ENCODE measurements at regions not wholly inside any gene's neighbourhood (a gene's known extent, or its start where the extent isn't known, plus 50 kb on each side); places are given as distances from the start of the nearest gene placed in this dataset.

DNA sequence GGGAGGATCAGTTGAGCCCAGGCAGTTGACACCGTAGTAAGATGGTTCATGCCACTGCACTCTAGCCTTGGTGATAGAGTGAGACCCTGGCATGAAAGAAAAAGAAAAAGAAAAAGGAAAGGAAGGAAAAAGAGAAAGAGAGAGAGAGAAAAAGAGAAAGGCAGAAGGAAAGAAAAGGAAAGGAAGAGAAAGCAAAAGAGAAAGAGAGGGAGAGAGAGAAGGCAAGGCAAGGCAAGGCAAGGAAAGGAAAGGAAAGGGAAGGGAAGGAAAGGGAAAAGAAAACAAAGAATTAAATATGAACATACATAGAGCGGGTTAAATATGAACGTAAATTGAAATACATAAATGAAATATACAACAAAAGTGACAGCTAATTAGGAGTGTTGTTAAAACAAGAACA, 167.5 kb upstream of the SETBP1 start:
- DNase-seq (no peak), FAIRE-seq (no peak)
- H3K9me3 ChIP-seq (ENCODE audit: control insufficient read depth in 2 of 2, insufficient read depth in 1 of 2, low read depth in 1 of 2, low read length in 1 of 2), result no peaks in the 10 kb centered on the region
- no peaks in the 10 kb centered on the region for H3K27me3 ChIP-seq (ENCODE audit: control insufficient read depth in 3 of 3, insufficient read depth in 3 of 3, low read length in 3 of 3)
- H3K27ac ChIP-seq (ENCODE audit: low read depth in 1 of 3, low read length in 2 of 3), result no peak overlapping the region
- no peaks in the 10 kb centered on the region for H3K4me1 ChIP-seq (ENCODE audit: control insufficient read depth in 3 of 3, insufficient read depth in 2 of 3, low read depth in 1 of 3, low read length in 2 of 3)
- no peaks in the 10 kb centered on the region for H3K36me3 ChIP-seq (ENCODE audit: control insufficient read depth in 3 of 3, insufficient read depth in 2 of 3, low read depth in 1 of 3, low read length in 3 of 3)
- H3K4me3 ChIP-seq (ENCODE audit: low read depth in 1 of 3, low read length in 3 of 3), result no peak overlapping the region
- WGBS, 3 donors, result 90 to 94% (median 93%) methylated on average over 3 of the region's 3 CpGs

DNA sequence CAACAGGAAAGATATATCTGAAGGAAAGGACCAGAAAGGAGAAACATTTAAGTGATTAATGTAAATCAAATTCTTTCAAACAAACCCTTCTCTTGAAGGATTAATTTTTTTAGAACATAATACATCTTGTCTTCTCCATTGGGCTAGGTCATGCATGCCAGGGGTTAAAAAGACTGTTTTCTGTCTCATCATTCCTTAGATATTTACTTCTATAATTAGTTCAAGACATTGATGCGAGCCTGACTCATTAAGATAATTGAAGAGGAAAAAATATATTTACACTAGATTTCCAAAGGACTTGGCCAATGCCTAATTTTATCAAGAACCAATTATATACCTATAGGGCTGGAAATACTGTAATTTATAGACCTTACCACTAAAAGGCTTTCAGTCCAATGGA, 166.6 kb upstream of the SETBP1 start:
- Histone ChIP-seq H3K4me3 (ENCODE audit: low read depth in 1 of 3, low read length in 3 of 3) (no peak overlapping the region), H3K27me3 (ENCODE audit: control insufficient read depth in 3 of 3, insufficient read depth in 3 of 3, low read length in 3 of 3) (no peaks in the 10 kb centered on the region), H3K9me3 (ENCODE audit: control insufficient read depth in 2 of 2, insufficient read depth in 1 of 2, low read depth in 1 of 2, low read length in 1 of 2) (no peaks in the 10 kb centered on the region), H3K36me3 (ENCODE audit: control insufficient read depth in 3 of 3, insufficient read depth in 2 of 3, low read depth in 1 of 3, low read length in 3 of 3) (no peaks in the 10 kb centered on the region), H3K4me1 (ENCODE audit: control insufficient read depth in 3 of 3, insufficient read depth in 2 of 3, low read depth in 1 of 3, low read length in 2 of 3) (no peaks in the 10 kb centered on the region), H3K27ac (ENCODE audit: low read depth in 1 of 3, low read length in 2 of 3) (no peak overlapping the region)
- WGBS, 3 donors, result 36 to 65% (median 50%) methylated on average over 1 of the region's 1 CpG
- FAIRE-seq (no peak), DNase-seq (no peak)

DNA sequence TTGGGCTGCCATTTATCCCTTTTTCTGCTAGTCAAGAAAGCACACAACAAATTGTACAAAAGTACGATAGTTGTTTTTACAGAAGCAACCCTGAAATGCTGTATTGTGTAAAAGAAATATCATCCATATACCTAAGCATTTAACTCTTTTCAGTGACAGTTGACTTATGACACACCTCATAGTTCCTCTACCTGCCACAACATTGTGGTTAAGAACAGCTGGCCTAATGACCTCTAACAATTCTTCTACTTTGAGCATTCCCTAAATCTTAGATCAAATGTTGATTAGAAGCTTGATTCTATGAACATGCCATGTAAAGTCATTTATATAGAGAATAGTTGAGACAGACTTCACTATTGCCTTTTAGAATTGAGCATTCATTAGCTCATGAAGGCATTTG, 165.9 kb upstream of the SETBP1 start:
- 90 to 93% (median 93%) methylated on average over 1 of the region's 1 CpG for WGBS, 3 donors
- no peaks in the 10 kb centered on the region for H3K4me1 ChIP-seq (ENCODE audit: control insufficient read depth in 3 of 3, insufficient read depth in 2 of 3, low read depth in 1 of 3, low read length in 2 of 3)
- H3K9me3 ChIP-seq (ENCODE audit: control insufficient read depth in 2 of 2, insufficient read depth in 1 of 2, low read depth in 1 of 2, low read length in 1 of 2), result no peaks in the 10 kb centered on the region
- H3K4me3 ChIP-seq (ENCODE audit: low read depth in 1 of 3, low read length in 3 of 3), result no peak overlapping the region
- no peak overlapping the region for H3K27ac ChIP-seq (ENCODE audit: low read depth in 1 of 3, low read length in 2 of 3)
- FAIRE-seq (no peak), DNase-seq (no peak)
- no peaks in the 10 kb centered on the region for H3K27me3 ChIP-seq (ENCODE audit: control insufficient read depth in 3 of 3, insufficient read depth in 3 of 3, low read length in 3 of 3)
- H3K36me3 ChIP-seq (ENCODE audit: control insufficient read depth in 3 of 3, insufficient read depth in 2 of 3, low read depth in 1 of 3, low read length in 3 of 3), result no peaks in the 10 kb centered on the region

DNA sequence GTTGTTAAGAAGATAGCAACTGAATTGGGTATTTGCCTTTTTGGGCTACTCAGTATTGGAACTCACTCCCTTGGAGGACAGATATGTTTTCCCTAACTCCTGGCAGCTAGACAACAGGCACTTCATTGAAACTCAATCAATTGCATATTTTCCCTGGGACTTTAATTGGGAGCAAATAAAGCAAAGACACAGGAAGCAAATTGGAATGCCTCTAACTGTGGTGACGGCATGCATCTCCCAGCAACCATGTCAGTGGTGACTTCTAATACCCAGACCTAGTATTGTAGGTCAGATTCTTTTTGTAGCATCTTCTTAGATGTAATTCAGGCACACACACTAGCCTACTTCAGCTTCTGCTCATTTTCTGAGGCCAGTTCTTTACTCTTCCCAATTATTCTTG, 164.2 kb upstream of the SETBP1 start:
- Histone ChIP-seq H3K4me1 (ENCODE audit: control insufficient read depth in 3 of 3, insufficient read depth in 2 of 3, low read depth in 1 of 3, low read length in 2 of 3) (no peaks in the 10 kb centered on the region), H3K36me3 (ENCODE audit: control insufficient read depth in 3 of 3, insufficient read depth in 2 of 3, low read depth in 1 of 3, low read length in 3 of 3) (no peaks in the 10 kb centered on the region), H3K9me3 (ENCODE audit: control insufficient read depth in 2 of 2, insufficient read depth in 1 of 2, low read depth in 1 of 2, low read length in 1 of 2) (no peaks in the 10 kb centered on the region), H3K27me3 (ENCODE audit: control insufficient read depth in 3 of 3, insufficient read depth in 3 of 3, low read length in 3 of 3) (no peaks in the 10 kb centered on the region), H3K27ac (ENCODE audit: low read depth in 1 of 3, low read length in 2 of 3) (no peak overlapping the region), H3K4me3 (ENCODE audit: low read depth in 1 of 3, low read length in 3 of 3) (no peak overlapping the region)
- WGBS, 3 donors, result 71 to 87% (median 71%) methylated on average over 1 of the region's 1 CpG
- no peak for DNase-seq
- FAIRE-seq, result no peak

DNA sequence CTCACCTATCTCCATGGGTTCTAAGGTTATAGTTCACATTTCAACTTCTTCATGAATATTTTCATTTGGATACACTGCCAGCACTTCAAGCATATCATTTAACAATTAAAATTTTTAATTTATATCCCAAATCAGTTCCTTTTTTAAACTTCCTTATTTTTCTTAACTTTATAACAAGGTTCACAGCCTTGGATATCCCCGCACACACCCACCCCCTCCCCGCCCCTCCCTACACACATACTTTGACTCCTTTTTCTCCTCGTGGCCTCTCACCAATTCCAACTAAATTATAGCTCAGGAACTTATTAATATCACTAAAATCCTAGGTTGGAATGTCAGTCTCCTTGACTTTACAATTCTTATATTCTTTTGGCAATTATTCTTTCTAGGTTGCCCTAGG, 163.6 kb upstream of the SETBP1 start:
- 60 to 79% (median 74%) methylated on average over 3 of the region's 3 CpGs for WGBS, 3 donors
- H3K4me1 ChIP-seq (ENCODE audit: control insufficient read depth in 3 of 3, insufficient read depth in 2 of 3, low read depth in 1 of 3, low read length in 2 of 3), result no peaks in the 10 kb centered on the region
- H3K27me3 ChIP-seq (ENCODE audit: control insufficient read depth in 3 of 3, insufficient read depth in 3 of 3, low read length in 3 of 3), result no peaks in the 10 kb centered on the region
- no peaks in the 10 kb centered on the region for H3K9me3 ChIP-seq (ENCODE audit: control insufficient read depth in 2 of 2, insufficient read depth in 1 of 2, low read depth in 1 of 2, low read length in 1 of 2)
- FAIRE-seq, result no peak
- no peaks in the 10 kb centered on the region for H3K36me3 ChIP-seq (ENCODE audit: control insufficient read depth in 3 of 3, insufficient read depth in 2 of 3, low read depth in 1 of 3, low read length in 3 of 3)
- DNase-seq, result no peak
- H3K27ac ChIP-seq (ENCODE audit: low read depth in 1 of 3, low read length in 2 of 3), result no peak overlapping the region
- H3K4me3 ChIP-seq (ENCODE audit: low read depth in 1 of 3, low read length in 3 of 3), result no peak overlapping the region

DNA sequence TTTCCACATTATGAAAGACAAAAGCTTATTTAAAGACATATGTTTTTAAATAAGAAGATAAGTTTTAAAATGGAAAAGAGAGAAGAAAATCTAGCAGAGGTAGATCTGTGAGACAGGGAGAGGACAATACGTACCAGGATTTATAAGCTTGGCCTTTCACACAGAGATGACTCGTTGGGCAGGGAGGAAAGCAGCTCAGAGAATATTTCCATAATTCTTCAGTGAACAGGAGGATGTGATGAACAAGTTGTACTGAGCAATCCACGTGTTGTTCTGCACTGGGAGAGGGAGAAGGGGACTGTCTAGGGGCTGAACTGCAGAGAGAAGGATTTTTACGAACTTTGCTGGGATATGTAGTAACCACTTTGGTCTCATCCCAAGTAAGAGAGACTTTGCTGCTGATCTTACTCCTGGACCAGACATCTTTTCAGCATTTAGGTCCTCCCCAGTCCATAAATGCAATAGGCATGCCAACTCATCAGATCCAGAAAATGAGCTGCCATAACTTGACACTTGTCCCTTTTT, 162.5 kb upstream of the SETBP1 start:
- DNase-seq, result no peak

DNA sequence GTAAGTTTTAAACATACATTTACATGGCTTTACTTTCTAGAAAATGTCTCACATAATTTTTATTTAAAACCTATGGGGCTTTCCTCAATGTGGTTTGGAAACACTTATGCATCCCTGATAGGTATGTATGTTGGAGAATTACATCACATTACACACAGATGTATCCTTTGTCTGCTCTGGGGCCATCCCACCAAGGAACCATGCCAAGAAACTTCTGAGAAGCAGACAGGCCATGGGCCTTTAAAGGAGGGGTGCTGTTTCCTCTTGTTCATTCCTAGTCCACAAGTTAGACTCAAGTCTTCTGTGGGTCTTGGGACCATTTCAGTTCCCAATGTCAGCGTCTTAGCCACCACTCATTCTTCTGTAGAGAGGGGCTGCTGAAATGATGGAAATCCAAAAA, 162.0 kb upstream of the SETBP1 start:
- H3K36me3 ChIP-seq (ENCODE audit: control insufficient read depth in 3 of 3, insufficient read depth in 2 of 3, low read depth in 1 of 3, low read length in 3 of 3), result no peaks in the 10 kb centered on the region
- FAIRE-seq (no peak), DNase-seq (no peak)
- no peaks in the 10 kb centered on the region for H3K9me3 ChIP-seq (ENCODE audit: control insufficient read depth in 2 of 2, insufficient read depth in 1 of 2, low read depth in 1 of 2, low read length in 1 of 2)
- H3K27ac ChIP-seq (ENCODE audit: low read depth in 1 of 3, low read length in 2 of 3), result no peak overlapping the region
- no peaks in the 10 kb centered on the region for H3K27me3 ChIP-seq (ENCODE audit: control insufficient read depth in 3 of 3, insufficient read depth in 3 of 3, low read length in 3 of 3)
- 78 to 86% (median 83%) methylated on average over 1 of the region's 1 CpG for WGBS, 3 donors
- H3K4me1 ChIP-seq (ENCODE audit: control insufficient read depth in 3 of 3, insufficient read depth in 2 of 3, low read depth in 1 of 3, low read length in 2 of 3), result no peaks in the 10 kb centered on the region
- H3K4me3 ChIP-seq (ENCODE audit: low read depth in 1 of 3, low read length in 3 of 3), result no peak overlapping the region

More for the DNA sequence above, 162.5 kb upstream of the SETBP1 start:
- H3K4me1 ChIP-seq (ENCODE audit: control insufficient read depth in 3 of 3, insufficient read depth in 2 of 3, low read depth in 1 of 3, low read length in 2 of 3), result no peaks in the 10 kb centered on the region
- WGBS, 3 donors, result 63 to 80% (median 76%) methylated on average over 4 of the region's 4 CpGs
- no peak overlapping the region for H3K4me3 ChIP-seq (ENCODE audit: low read depth in 1 of 3, low read length in 3 of 3)
- H3K9me3 ChIP-seq (ENCODE audit: control insufficient read depth in 2 of 2, insufficient read depth in 1 of 2, low read depth in 1 of 2, low read length in 1 of 2), result no peaks in the 10 kb centered on the region
- no peak for FAIRE-seq
- H3K27ac ChIP-seq (ENCODE audit: low read depth in 1 of 3, low read length in 2 of 3), result no peak overlapping the region
- no peaks in the 10 kb centered on the region for H3K36me3 ChIP-seq (ENCODE audit: control insufficient read depth in 3 of 3, insufficient read depth in 2 of 3, low read depth in 1 of 3, low read length in 3 of 3)
- H3K27me3 ChIP-seq (ENCODE audit: control insufficient read depth in 3 of 3, insufficient read depth in 3 of 3, low read length in 3 of 3), result no peaks in the 10 kb centered on the region

DNA sequence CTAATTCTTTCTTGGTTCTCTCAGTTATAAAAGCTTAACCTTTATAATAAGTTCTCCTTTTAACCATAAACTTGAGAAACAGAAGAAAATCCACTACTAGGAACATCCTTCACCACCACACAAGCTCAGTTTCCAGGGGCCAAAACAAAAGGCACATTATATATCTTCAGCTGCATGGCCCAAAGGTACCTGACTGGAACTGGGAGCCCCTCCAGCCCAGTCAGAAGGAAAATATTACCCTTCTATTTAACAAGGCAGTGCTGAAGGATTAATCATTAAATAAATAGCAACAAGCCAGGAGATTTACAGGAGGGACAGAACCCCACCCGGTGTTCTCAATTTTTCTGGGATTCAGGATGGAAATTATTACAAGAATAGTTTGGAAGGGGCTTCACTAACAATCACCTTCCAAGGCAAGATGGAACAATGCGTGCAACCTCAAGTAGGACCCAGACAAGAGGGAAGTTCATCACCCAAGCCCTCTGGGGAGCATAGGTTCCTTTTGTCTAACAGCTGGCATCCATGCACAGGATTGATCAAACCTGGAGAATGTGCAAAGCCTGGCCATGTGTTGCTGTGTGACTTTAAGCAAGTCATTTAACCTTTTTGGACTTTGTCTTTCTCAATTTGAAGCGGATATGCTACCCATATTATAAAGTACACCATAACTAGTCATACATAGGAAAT, 159.6 kb upstream of the SETBP1 start:
- WGBS, 3 donors, result 52 to 81% (median 65%) methylated on average over 3 of the region's 3 CpGs
- FAIRE-seq (no peak), DNase-seq (no peak)
- Histone ChIP-seq H3K9me3 (ENCODE audit: control insufficient read depth in 2 of 2, insufficient read depth in 1 of 2, low read depth in 1 of 2, low read length in 1 of 2) (no peaks in the 10 kb centered on the region), H3K27me3 (ENCODE audit: control insufficient read depth in 3 of 3, insufficient read depth in 3 of 3, low read length in 3 of 3) (no peaks in the 10 kb centered on the region), H3K4me1 (ENCODE audit: control insufficient read depth in 3 of 3, insufficient read depth in 2 of 3, low read depth in 1 of 3, low read length in 2 of 3) (no peaks in the 10 kb centered on the region), H3K4me3 (ENCODE audit: low read depth in 1 of 3, low read length in 3 of 3) (no peak overlapping the region), H3K27ac (ENCODE audit: low read depth in 1 of 3, low read length in 2 of 3) (no peak overlapping the region), H3K36me3 (ENCODE audit: control insufficient read depth in 3 of 3, insufficient read depth in 2 of 3, low read depth in 1 of 3, low read length in 3 of 3) (no peaks in the 10 kb centered on the region)

DNA sequence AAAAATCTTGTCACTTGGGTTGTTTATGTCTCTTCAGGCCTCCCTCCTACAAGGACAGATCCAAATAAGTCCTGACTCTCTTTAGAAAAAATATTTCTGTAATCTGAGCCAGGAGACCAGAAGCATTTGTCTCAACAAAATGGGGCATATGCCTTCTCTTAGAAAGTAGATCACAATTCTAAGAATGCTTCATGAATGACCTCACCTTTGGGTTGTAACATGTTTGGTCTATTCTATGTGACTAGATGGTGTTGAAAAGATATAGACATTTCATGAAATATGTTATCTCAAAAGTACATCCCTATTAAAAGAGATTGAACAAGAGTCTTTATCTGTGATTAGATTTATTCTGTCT, 159.0 kb upstream of the SETBP1 start:
- Histone ChIP-seq H3K4me1 (ENCODE audit: control insufficient read depth in 3 of 3, insufficient read depth in 2 of 3, low read depth in 1 of 3, low read length in 2 of 3) (no peaks in the 10 kb centered on the region), H3K27me3 (ENCODE audit: control insufficient read depth in 3 of 3, insufficient read depth in 3 of 3, low read length in 3 of 3) (no peaks in the 10 kb centered on the region), H3K27ac (ENCODE audit: low read depth in 1 of 3, low read length in 2 of 3) (no peak overlapping the region), H3K36me3 (ENCODE audit: control insufficient read depth in 3 of 3, insufficient read depth in 2 of 3, low read depth in 1 of 3, low read length in 3 of 3) (no peaks in the 10 kb centered on the region), H3K4me3 (ENCODE audit: low read depth in 1 of 3, low read length in 3 of 3) (no peak overlapping the region), H3K9me3 (ENCODE audit: control insufficient read depth in 2 of 2, insufficient read depth in 1 of 2, low read depth in 1 of 2, low read length in 1 of 2) (no peaks in the 10 kb centered on the region)
- DNase-seq (no peak), FAIRE-seq (no peak)
